ENCODE measurements at regions not wholly inside any gene's neighbourhood (a gene's known extent, or its start where the extent isn't known, plus 50 kb on each side); places are given as distances from the start of the nearest gene placed in this dataset.

- WGBS (ENCODE audit: insufficient coverage): 80% methylated on average over 2 of the region's 6 CpGs
- no peak overlapping the region for H3K27ac Mint-ChIP-seq
- DNase-seq (no peak), ATAC-seq (ENCODE audit: low read depth) (no peak)
- Histone ChIP-seq H3K36me3 (replicated peaks in 1 of 2; ENCODE audit: control extremely low read depth in 1 of 2, control insufficient read depth in 1 of 2, extremely low read depth in 1 of 2, insufficient read depth in 2 of 2, low read length in 1 of 2) (no peaks in the 10 kb centered on the region), H3K9me3 (ENCODE audit: control extremely low read depth in 1 of 3, control insufficient read depth in 2 of 3, insufficient read depth in 1 of 3, low read length in 2 of 3) (no peaks in the 10 kb centered on the region), H3K4me3 (ENCODE audit: control extremely low read depth in 1 of 5, extremely low read depth in 1 of 5, insufficient read depth in 1 of 5, low read depth in 2 of 5, low read length in 4 of 5) (no peak overlapping the region), H3K27me3 (replicated peaks in 1 of 4; ENCODE audit: control extremely low read depth in 1 of 4, control insufficient read depth in 3 of 4, insufficient read depth in 4 of 4, low read length in 3 of 4) (peaks cover 0 to 4% (median 2%) of the 10 kb centered on the region in 4 experiments), H3K4me1 (ENCODE audit: control insufficient read depth in 2 of 2, insufficient read depth in 2 of 2, low read length in 2 of 2) (no peaks in the 10 kb centered on the region), H2AFZ (ENCODE audit: insufficient read depth, low read depth, low read length, poor library complexity, severe bottlenecking) (no peak overlapping the region), H4K20me1 (ENCODE audit: control insufficient read depth, insufficient read depth, low read length, poor library complexity, severe bottlenecking) (no peaks in the 10 kb centered on the region), H3K79me2 (ENCODE audit: control insufficient read depth, insufficient read depth, low read length) (no peaks in the 10 kb centered on the region), H3K4me2 (replicated peaks; ENCODE audit: low read depth, low read length, poor library complexity, severe bottlenecking) (no peak overlapping the region), H3K9ac (ENCODE audit: low read length) (no peak overlapping the region), H3K27ac (ENCODE audit: low read length in 2 of 2) (no peak overlapping the region)
- TF ChIP-seq EZH2 (IDR thresholded peaks at IDR 0.05; ENCODE audit: borderline replicate concordance, insufficient read depth, low read depth, low read length, poor library complexity, severe bottlenecking): no peak
- no peak for TF ChIP-seq CTCF (IDR thresholded peaks at IDR 0.05)
- CTCF ChIA-PET: no interaction called here
- POLR2A ChIA-PET: no interaction called here
- H3K4me3 Mint-ChIP-seq: no peak overlapping the region
- no peaks in the 10 kb centered on the region for H3K4me1 Mint-ChIP-seq
- peaks cover 8% of the 10 kb centered on the region for H3K27me3 Mint-ChIP-seq
- intact Hi-C loops (cut with micrococcal nuclease): no loop called here
- H3K9me3 Mint-ChIP-seq (ENCODE audit: insufficient read depth): no peaks in the 10 kb centered on the region
Measured at GRCh38 chr14:34222867-34223266, 239.2 kb downstream of the SPTSSA start.

- H3K4me3 Mint-ChIP-seq: no peak overlapping the region
- Histone ChIP-seq H2AFZ (ENCODE audit: insufficient read depth, low read depth, low read length, poor library complexity, severe bottlenecking) (no peak overlapping the region), H3K4me2 (replicated peaks; ENCODE audit: low read depth, low read length, poor library complexity, severe bottlenecking) (no peak overlapping the region), H3K27ac (ENCODE audit: low read length in 2 of 2) (no peak overlapping the region), H3K4me3 (ENCODE audit: control extremely low read depth in 1 of 5, extremely low read depth in 1 of 5, insufficient read depth in 1 of 5, low read depth in 2 of 5, low read length in 4 of 5) (no peak overlapping the region), H3K27me3 (replicated peaks in 1 of 4; ENCODE audit: control extremely low read depth in 1 of 4, control insufficient read depth in 3 of 4, insufficient read depth in 4 of 4, low read length in 3 of 4) (peaks cover 0 to 7% (median 2%) of the 10 kb centered on the region in 4 experiments), H3K36me3 (replicated peaks in 1 of 2; ENCODE audit: control extremely low read depth in 1 of 2, control insufficient read depth in 1 of 2, extremely low read depth in 1 of 2, insufficient read depth in 2 of 2, low read length in 1 of 2) (no peaks in the 10 kb centered on the region), H3K9me3 (ENCODE audit: control extremely low read depth in 1 of 3, control insufficient read depth in 2 of 3, insufficient read depth in 1 of 3, low read length in 2 of 3) (no peaks in the 10 kb centered on the region), H4K20me1 (ENCODE audit: control insufficient read depth, insufficient read depth, low read length, poor library complexity, severe bottlenecking) (no peaks in the 10 kb centered on the region), H3K79me2 (ENCODE audit: control insufficient read depth, insufficient read depth, low read length) (no peaks in the 10 kb centered on the region), H3K9ac (ENCODE audit: low read length) (no peak overlapping the region), H3K4me1 (ENCODE audit: control insufficient read depth in 2 of 2, insufficient read depth in 2 of 2, low read length in 2 of 2) (no peaks in the 10 kb centered on the region)
- POLR2A ChIA-PET: no interaction called here
- H3K27ac Mint-ChIP-seq: no peak overlapping the region
- CTCF ChIA-PET: no interaction called here
- intact Hi-C loops (cut with micrococcal nuclease): no loop called here
- no peak for ATAC-seq (ENCODE audit: low read depth)
- no peak for DNase-seq
- TF ChIP-seq EZH2 (IDR thresholded peaks at IDR 0.05; ENCODE audit: borderline replicate concordance, insufficient read depth, low read depth, low read length, poor library complexity, severe bottlenecking) (no peak), CTCF (IDR thresholded peaks at IDR 0.05) (no peak)
- H3K27me3 Mint-ChIP-seq: peaks cover 8% of the 10 kb centered on the region
- no peaks in the 10 kb centered on the region for H3K4me1 Mint-ChIP-seq
- no peaks in the 10 kb centered on the region for H3K9me3 Mint-ChIP-seq (ENCODE audit: insufficient read depth)
- WGBS (ENCODE audit: insufficient coverage): no CpG with 5 or more reads among the region's 3 CpGs
Measured at GRCh38 chr14:34222122-34222521, 239.9 kb downstream of the SPTSSA start.
